B cell (primary cell): ENCODE measurements at regions not wholly inside any gene's neighbourhood (a gene's known extent, or its start where the extent isn't known, plus 50 kb on each side); places are given as distances from the start of the nearest gene placed in this dataset.

ENCODE experiments used
- CTCF ChIP-seq: fragments of 200-600 bp; IDR thresholded peaks from one replicate; pipeline ENCODE4 v1.8.0; 2022; ENCODE audit warnings: antibody characterized with exemption, mild to moderate bottlenecking
- EZH2 ChIP-seq: IDR thresholded peaks from 2 replicates; pipeline ENCODE4 v1.6.1; 2012; ENCODE audit warnings: borderline replicate concordance, low read depth, mild to moderate bottlenecking, moderate library complexity, low read length; ENCODE audit not compliant: insufficient read depth, poor library complexity, severe bottlenecking

GRCh38 chr2:41719756-41720155 lies 328.1 kb upstream of the PKDCC start:
- no peak for TF ChIP-seq EZH2
- TF ChIP-seq CTCF: no peak
